ENCODE measurements at regions not wholly inside any gene's neighbourhood (a gene's known extent, or its start where the extent isn't known, plus 50 kb on each side); places are given as distances from the start of the nearest gene placed in this dataset.

DNA sequence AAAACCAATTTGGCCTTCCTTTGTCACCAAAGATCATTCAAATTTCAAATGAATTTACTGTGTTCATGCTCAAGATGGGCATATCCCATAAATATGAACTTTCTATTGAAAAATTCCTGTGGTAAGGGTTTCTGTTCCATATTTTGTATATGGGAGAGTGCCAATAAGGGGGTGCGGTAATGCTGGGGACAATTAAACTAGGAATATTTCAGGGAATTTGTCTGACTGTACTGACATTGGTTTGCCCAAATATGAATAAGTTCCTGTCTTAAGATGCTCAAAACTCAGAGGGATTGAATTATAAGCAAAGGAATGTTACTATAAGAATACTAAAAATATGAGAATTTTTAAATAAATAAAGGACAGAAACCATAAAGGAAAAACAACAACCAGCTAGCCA is 553.0 kb upstream of the MARCKS start:
- no peak for DNase-seq (ENCODE audit: extremely low spot score, unreplicated experiment)
- peaks cover 43% of the 10 kb centered on the region for H3K4me1 Mint-ChIP-seq (ENCODE audit: unreplicated experiment)
- TF ChIP-seq CTCF (IDR thresholded peaks at IDR 0.05) = no peak
- H3K9me3 Mint-ChIP-seq (ENCODE audit: unreplicated experiment) = peaks cover 6% of the 10 kb centered on the region
- peaks cover 1% of the 10 kb centered on the region for H3K36me3 Mint-ChIP-seq (ENCODE audit: unreplicated experiment)
- no peak overlapping the region for H3K4me3 Mint-ChIP-seq (ENCODE audit: unreplicated experiment)
- H3K27me3 Mint-ChIP-seq (ENCODE audit: unreplicated experiment) = no peaks in the 10 kb centered on the region
- H3K27ac Mint-ChIP-seq (ENCODE audit: unreplicated experiment) = peak overlapping the region; percentile 79

DNA sequence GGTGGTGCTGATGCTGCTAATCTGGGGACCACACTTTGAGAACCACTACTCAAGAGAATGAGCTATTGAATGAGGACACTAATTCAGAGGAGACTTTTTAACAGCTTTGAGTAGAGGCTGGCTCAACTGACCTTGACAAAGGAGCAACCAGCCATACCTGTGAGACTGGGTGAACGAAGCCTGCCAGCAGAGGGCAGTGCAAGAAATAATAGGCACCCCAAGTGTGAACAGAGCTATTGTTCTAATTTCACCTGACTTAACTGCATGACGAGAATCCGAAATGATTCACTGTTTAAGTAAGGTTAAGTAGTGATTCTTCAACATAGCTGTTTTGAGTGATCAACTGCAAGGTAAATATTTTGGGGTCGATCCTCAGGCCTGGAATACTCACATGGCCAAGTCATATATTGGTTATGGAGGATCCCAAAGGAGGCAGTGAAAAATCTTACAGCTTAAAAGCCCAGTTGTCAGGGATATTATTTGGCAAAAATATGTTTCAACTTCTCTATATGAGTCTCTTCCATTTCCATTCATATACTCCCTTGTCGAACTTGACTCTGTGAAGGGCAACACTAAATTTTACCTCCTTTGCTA is 550.5 kb upstream of the MARCKS start:
- no peak overlapping the region for H3K27ac Mint-ChIP-seq (ENCODE audit: unreplicated experiment)
- H3K36me3 Mint-ChIP-seq (ENCODE audit: unreplicated experiment) = peaks cover 2% of the 10 kb centered on the region
- no peaks in the 10 kb centered on the region for H3K27me3 Mint-ChIP-seq (ENCODE audit: unreplicated experiment)
- peak; percentile 38 for TF ChIP-seq CTCF (IDR thresholded peaks at IDR 0.05)
- peaks cover 4% of the 10 kb centered on the region for H3K9me3 Mint-ChIP-seq (ENCODE audit: unreplicated experiment)
- H3K4me1 Mint-ChIP-seq (ENCODE audit: unreplicated experiment) = peaks cover 48% of the 10 kb centered on the region
- DNase-seq (ENCODE audit: extremely low spot score, unreplicated experiment) = no peak
- no peak overlapping the region for H3K4me3 Mint-ChIP-seq (ENCODE audit: unreplicated experiment)

DNA sequence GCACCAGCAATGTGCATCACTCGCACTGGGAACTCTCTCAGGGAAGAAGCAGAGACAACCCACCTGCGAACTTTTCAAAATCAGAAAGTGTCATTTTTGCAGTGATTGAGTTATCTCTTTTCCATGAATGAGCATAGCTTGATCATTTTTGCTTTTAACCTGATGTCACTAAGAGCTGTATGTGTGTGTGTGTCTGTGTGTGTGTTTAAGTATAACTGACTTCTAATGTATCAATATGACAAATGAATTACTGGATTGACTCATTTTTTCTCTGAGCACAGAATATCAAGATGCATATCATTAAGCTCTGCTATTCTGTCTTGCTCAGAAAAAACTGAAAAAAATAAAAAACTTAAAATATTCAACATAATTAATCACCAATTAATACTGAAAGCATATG is 548.9 kb upstream of the MARCKS start:
- no peak overlapping the region for H3K4me3 Mint-ChIP-seq (ENCODE audit: unreplicated experiment)
- TF ChIP-seq CTCF (IDR thresholded peaks at IDR 0.05) = no peak
- peaks cover 47% of the 10 kb centered on the region for H3K4me1 Mint-ChIP-seq (ENCODE audit: unreplicated experiment)
- no peak overlapping the region for H3K27ac Mint-ChIP-seq (ENCODE audit: unreplicated experiment)
- no peaks in the 10 kb centered on the region for H3K27me3 Mint-ChIP-seq (ENCODE audit: unreplicated experiment)
- no peaks in the 10 kb centered on the region for H3K9me3 Mint-ChIP-seq (ENCODE audit: unreplicated experiment)
- peaks cover 2% of the 10 kb centered on the region for H3K36me3 Mint-ChIP-seq (ENCODE audit: unreplicated experiment)
- DNase-seq (ENCODE audit: extremely low spot score, unreplicated experiment) = no peak

DNA sequence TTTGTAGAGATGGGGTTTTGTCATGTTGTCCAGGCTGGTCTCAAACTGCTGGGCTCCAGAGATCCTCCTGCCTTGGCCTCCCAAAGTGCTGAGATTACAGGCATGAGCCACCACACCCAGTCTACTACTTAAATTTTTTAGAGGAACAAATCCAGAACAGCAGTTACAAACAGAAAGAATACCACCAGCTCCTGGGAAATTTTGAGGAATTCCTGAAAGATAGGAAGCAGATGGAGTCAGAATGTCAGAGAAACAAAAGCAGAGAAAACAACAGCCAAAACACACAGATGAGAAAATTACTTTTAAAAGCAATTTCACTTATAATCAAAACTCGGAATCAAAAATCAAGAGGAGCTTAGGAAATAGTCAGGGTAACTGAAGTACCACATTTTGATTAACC is 543.3 kb upstream of the MARCKS start:
- no peaks in the 10 kb centered on the region for H3K27me3 Mint-ChIP-seq (ENCODE audit: unreplicated experiment)
- no peaks in the 10 kb centered on the region for H3K9me3 Mint-ChIP-seq (ENCODE audit: unreplicated experiment)
- no peak overlapping the region for H3K4me3 Mint-ChIP-seq (ENCODE audit: unreplicated experiment)
- H3K4me1 Mint-ChIP-seq (ENCODE audit: unreplicated experiment) = peaks cover 69% of the 10 kb centered on the region
- H3K36me3 Mint-ChIP-seq (ENCODE audit: unreplicated experiment) = peaks cover 6% of the 10 kb centered on the region
- no peak for DNase-seq (ENCODE audit: extremely low spot score, unreplicated experiment)
- peak overlapping the region; percentile 97 for H3K27ac Mint-ChIP-seq (ENCODE audit: unreplicated experiment)
- TF ChIP-seq CTCF (IDR thresholded peaks at IDR 0.05) = no peak

DNA sequence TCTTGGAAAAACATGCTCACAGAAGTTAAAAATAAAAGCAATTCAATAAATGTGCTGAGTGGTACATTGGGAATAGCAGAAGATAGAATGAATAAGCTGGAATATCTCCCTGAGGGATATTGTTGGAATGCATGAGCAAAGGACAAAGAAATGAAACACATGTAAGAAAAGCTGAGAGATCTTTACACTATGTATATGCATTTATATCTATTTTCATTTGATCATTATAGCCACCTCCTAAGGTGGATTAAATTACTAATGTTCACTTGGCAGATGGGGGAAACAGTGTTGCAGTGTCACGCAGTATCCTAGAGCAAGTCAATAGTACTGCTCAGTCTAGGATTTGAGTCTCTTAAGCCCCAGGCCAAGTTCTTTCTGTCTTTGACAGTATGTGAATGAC is 542.0 kb upstream of the MARCKS start:
- TF ChIP-seq CTCF (IDR thresholded peaks at IDR 0.05) = no peak
- H3K4me3 Mint-ChIP-seq (ENCODE audit: unreplicated experiment) = no peak overlapping the region
- peaks cover 67% of the 10 kb centered on the region for H3K4me1 Mint-ChIP-seq (ENCODE audit: unreplicated experiment)
- H3K27me3 Mint-ChIP-seq (ENCODE audit: unreplicated experiment) = no peaks in the 10 kb centered on the region
- DNase-seq (ENCODE audit: extremely low spot score, unreplicated experiment) = no peak
- peaks cover 5% of the 10 kb centered on the region for H3K36me3 Mint-ChIP-seq (ENCODE audit: unreplicated experiment)
- H3K9me3 Mint-ChIP-seq (ENCODE audit: unreplicated experiment) = no peaks in the 10 kb centered on the region
- peak overlapping the region; percentile 97 for H3K27ac Mint-ChIP-seq (ENCODE audit: unreplicated experiment)

All from osteocyte (in vitro differentiated cells).